HG02678 (cell line): ENCODE measurements at regions not wholly inside any gene's neighbourhood (a gene's known extent, or its start where the extent isn't known, plus 50 kb on each side); places are given as distances from the start of the nearest gene placed in this dataset.
"Not testable (repeated sequence)": the region's sequence is repeated elsewhere in the genome, so short reads cannot be mapped to it uniquely, and the experiment has no call there.

ENCODE experiments used
- ATAC-seq: cut with Tn5 transposase; IDR thresholded peaks from one replicate; pipeline ENCODE4 v1.9.1; 2021; ENCODE audit warnings: mild to moderate bottlenecking, moderate library complexity; ENCODE audit not compliant: unreplicated experiment

DNA sequence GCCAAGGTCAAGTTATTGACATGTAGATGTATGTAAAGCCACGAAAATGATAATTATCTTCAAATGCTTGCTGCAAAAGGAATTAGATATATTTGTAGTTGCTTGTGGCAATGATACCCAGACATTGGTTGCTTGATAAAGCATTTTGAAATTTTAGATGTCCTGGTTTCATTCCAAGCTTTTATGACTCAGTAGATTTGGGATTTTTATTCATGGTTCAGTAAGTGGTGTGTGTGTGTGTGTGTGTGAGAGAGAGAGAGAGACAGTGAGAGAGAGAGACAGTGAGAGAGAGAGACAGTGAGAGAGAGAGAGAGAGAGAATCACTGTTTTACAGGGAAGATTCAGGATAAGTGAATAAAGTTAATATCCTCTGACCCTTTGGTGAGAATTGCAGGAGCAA lies 498.2 kb upstream of the C1orf87 start:
- ATAC-seq = no peak

DNA sequence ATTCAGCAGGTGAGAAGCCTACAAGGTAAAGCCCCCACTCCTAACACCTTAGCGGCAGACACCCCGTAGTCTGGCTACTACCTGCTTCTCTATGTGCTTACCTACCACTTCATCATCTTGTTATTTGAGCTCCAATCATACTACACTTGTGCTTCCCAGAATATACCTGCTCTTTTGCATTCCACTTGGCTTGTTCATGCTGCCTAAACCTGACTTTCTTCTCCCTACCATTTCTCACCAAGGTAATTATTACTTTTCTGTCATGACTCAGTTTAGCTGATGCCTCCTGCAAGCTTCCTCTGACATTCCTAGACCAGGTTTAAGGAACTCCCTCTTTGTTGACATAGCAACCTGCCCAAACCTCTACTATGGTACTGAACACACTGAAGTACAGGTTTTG lies 495.6 kb upstream of the C1orf87 start:
- no peak for ATAC-seq

DNA sequence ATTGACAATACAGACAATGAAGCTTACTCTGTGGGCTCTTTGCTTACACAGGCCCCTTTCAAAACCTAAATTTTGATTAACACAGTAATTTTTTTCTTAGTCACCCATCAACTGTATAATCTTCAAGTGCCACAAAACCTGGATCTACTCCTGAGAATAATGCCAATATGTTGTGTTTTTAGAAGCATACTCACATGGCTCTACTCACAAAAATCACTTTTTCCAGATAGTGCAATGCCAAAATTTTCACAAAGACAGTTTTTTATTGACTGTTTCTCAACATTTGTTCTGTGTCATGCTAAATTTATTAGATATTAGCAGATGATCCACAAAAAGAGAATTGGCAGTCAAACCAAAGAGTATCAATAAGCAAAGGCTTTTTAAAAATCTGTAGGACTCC lies 493.7 kb upstream of the C1orf87 start:
- ATAC-seq = no peak

DNA sequence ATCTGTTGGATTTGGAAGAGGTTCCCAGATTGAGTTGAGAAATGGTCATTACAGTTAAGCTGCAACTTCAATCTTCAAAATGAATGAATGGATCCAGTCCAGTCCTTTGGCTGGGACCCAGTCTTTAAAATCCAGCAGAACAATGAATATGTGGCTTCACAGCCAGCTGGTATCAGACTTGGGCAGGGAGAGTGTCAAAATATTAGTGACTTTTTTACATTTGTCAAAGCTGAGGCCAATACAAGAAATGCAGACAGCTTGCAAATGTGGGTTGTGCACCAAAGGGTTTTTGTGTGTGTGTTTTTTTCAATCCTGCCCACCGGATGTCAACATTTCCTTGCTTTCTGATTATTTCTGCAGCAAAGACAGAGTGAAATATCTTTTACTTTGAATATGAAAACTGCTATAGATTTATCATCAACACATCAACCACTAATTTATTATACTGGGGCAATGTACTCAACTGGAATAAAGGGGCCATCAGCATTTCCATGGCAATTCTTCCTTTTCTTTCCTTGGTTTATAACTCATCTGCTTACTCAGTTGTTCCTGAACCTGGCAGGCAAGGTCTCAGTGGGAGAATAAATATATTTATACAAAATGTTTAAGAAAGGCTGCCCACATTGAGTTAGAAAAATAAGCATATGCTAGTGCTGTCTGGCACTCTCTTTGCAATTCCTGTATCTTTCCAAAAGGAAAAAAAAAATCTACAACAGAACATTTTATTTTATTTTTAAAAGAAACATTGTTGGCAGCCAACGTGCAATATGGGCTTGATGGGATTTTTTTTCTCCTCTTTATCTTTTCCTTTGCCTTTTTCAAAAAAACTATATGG lies 491.6 kb upstream of the C1orf87 start:
- ATAC-seq = no peak

GRCh38 chr1:60563777-60564535 lies 490.4 kb upstream of the C1orf87 start:
- ATAC-seq = no peak

GRCh38 chr1:60562740-60563139 lies 489.2 kb upstream of the C1orf87 start:
- no peak for ATAC-seq

DNA sequence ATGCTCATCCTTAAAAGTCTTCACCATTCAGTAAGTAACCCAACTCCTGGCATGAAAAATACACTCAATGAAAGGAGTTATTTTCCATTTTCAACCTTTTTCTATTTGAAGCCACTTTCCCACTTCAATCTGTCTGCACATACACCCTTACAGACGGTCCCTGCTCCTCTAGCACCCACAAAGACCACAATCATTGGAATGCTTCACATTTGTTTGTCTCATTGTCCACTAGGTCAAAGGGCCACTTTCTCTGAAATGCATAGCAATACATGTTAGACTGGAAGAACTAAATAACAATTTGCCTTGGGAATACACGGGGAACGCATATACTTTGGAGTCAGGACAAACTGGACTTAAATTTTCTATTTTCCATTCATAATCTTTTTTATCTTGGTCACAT lies 487.1 kb upstream of the C1orf87 start:
- ATAC-seq = no peak

GRCh38 chr1:60558236-60558635 lies 484.7 kb upstream of the C1orf87 start:
- ATAC-seq = no peak

GRCh38 chr1:60553730-60554129 lies 480.2 kb upstream of the C1orf87 start:
- ATAC-seq = no peak

GRCh38 chr1:60547821-60548220 lies 474.3 kb upstream of the C1orf87 start:
- ATAC-seq = no peak

DNA sequence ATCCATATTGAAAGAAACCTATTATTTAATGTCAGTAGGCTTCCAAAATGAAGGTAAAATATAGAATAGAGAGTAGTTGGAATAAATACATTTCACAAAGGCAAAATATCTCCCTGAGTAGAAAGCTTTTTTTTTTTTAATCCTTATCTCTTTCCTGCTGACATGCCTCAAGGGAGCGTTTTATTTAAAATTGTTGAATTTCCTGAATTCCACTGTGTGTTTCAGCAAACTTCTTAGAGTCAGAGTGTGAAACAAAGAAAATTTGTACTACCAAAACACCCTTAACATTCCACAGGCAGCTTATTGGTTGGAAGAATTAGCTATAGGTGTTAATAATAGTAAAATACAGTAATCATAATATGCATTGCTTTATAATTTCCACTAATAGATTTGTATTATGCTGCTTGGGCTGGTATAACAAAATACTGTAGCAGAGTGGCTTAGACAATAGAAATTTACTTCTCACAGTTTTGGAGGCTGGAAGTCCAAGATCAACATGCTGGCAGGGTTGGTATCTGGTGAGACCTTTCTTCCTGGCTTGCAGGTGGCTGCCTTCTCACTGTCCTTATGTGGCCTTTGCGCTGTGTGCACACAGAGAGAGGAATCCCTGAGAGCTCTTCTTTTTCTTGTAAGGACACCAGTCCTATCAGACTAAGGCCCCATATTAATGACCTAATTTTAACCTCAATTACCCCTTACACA lies 468.4 kb upstream of the C1orf87 start:
- ATAC-seq = no peak

DNA sequence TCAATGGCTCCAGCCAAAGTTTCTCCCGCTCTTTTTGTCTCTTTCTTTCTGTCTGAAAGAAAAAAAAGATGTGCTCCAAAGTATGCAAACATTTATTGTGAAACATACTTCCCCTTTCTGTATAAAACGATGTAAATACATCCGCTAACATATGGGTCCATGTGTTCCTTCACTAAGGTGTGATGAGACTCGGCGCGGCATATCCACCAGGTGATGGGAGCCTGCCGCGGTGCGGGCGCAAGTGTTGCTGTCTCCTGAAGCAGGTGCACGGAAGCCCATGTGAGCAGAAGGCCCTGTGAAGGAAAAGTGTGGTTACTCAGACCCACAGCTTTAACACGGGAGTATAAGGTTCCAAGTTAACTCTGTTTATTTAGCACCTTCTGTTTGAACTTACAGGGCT lies 466.6 kb upstream of the C1orf87 start:
- ATAC-seq = no peak

DNA sequence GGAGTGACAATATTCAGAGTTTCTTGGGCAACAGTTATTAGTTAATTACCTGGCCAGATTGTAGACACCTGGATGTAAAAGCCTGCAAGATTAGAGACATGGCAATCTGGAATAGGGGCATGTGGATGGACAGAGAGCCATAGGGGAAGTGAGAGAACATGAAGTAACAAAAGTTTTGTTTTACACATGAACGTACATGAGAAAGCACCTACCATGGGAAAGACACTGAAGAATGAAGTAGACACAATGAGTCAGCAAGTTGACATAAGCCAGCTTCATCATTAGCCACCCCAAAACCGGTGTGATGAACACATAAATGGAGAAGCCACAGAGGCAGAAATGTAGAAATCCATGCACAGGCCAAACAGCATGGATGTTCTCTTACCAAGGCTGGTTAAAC lies 462.1 kb upstream of the C1orf87 start:
- no peak for ATAC-seq

DNA sequence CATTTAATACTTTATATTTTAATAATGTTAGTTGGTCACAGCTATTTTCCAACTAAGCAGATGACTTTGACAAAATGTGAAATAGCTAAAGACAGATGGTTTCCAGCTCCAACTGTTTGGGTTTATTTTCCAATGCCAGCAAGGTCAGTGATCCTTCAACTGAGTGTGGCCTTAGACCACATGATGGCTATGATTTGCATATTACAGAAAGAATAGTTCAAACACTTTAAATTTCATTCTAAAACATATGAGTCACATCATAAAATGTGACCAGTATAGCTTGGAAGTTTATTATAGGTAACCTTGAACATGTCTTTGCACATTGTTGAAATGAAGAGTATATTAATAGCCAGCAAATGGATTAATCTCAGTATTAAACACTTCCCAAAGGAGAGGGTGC lies 454.0 kb upstream of the C1orf87 start:
- no peak for ATAC-seq

GRCh38 chr1:60516996-60517395 lies 443.4 kb upstream of the C1orf87 start:
- no peak for ATAC-seq

GRCh38 chr1:60510162-60510561 lies 436.6 kb upstream of the C1orf87 start:
- ATAC-seq = no peak

DNA sequence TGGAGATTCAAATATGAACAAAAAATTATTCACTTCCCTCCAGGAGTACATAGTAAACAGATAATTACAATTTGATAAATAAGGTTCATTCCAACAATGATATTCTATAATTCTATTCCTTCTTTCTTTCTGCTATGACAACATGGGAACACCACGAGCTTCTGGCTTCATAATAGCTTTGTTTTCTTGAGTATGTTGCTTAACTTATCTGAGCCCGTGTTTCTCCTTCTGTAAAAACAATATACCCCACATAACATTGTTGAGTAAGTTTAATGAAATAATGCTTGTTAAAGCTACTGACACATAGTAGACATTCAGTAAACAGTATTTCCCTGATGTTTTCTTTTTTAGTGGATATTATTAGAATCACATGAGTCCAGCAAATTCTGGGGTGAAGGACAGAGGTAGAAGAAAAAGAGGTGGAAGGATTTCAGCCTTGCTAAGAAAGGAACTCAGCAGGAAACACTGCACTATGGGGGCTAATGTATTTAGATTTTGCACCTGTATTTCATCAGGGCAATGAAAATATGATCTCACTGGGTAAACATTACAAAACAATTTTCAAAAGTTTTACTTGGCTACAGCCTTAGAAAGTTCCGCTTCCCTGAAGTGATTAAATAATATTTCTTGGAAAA lies 430.8 kb upstream of the C1orf87 start:
- no peak for ATAC-seq

DNA sequence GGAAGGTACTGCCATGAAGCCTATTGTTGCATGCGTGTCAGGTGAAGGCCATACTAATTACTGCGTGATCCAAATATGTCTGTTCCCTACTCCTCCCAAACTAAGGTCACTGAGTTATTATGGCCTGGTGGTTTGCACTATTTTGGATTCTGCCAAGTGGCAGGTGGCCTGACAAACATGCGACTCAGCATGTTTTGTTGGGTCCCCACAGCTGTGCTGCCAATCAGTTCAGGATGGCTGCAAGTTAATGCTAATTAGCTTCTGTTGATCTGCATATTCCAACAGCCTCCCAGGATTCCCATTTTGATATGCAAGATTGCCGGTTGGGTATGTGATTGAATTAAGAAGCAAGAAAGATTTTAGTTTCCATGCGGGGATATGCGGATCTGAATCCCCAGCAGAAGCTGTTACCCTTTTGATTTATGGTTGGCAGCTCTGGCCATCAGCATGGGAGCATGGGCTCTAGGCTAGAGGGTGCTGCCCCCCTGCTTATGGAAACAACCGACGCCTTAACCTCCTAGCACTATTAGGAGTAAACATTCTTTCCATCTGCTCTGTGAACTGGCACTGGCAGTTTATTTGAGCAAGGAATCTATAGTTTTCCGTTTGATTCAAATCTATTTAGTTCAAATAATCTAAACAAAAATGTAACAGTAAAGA lies 429.8 kb upstream of the C1orf87 start:
- ATAC-seq = no peak

- ATAC-seq = no peak
Measured at GRCh38 chr1:60502506-60502905, 428.9 kb upstream of the C1orf87 start.

- ATAC-seq = not testable (repeated sequence)
Measured at GRCh38 chr1:60489916-60490480, 416.4 kb upstream of the C1orf87 start.
